Endothelial cell of umbilical vein (primary cell): ENCODE measurements at regions not wholly inside any gene's neighbourhood (a gene's known extent, or its start where the extent isn't known, plus 50 kb on each side); places are given as distances from the start of the nearest gene placed in this dataset.

ENCODE experiments used
- BruUV-seq: library from RNA; stranded (reverse); fragments of 400-500 nt; replicated peaks from 2 replicates; lab custom pipeline; 2021; lab: Mats Ljungman, UMichigan
- CTCF ChIA-PET: fragments of 300-600, 350-600 bp; sonication (Branson Sonifier 250); formaldehyde crosslinking; loops from one replicate; lab custom pipeline; 2021; ENCODE audit warnings: antibody characterized with exemption, inconsistent platforms; lab: Charles Lee
- POLR2A ChIA-PET: fragments of 300-600, 350-600 bp; sonication (Branson Sonifier 250); formaldehyde crosslinking; loops from one replicate; lab custom pipeline; 2021; ENCODE audit warnings: antibody characterized with exemption, inconsistent platforms; lab: Charles Lee
- DNase-seq: peaks from one replicate; pipeline ENCODE4 v3.0.0-alpha.2; 2011; ENCODE audit warnings: low read depth, low spot score
- FAIRE-seq: peaks from 2 replicates; lab custom pipeline; 2011; peaks lifted over from hg19 to GRCh38; lab: Jason Lieb, UNC
- H2AFZ ChIP-seq: 2 replicates; pipeline ENCODE4 v1.6.0; 2012; ENCODE audit warnings: low read depth, low read length, control low read depth, inconsistent platforms
- H3K27ac ChIP-seq: 2 replicates; pipeline ENCODE4 v1.5.1; 2011; ENCODE audit warnings: low read depth, mild to moderate bottlenecking, control low read depth, low read length, moderate library complexity; ENCODE audit not compliant: insufficient read depth
- H3K27me3 ChIP-seq, 2 experiments: 2 replicates each; pipeline versions ENCODE4 v1.6.0 to v1.6.1; 2011; ENCODE audit warnings: low read length in 2 of 2, mixed read lengths in 1 of 2; ENCODE audit not compliant: control insufficient read depth in 2 of 2, insufficient read depth in 2 of 2
- H3K36me3 ChIP-seq, 2 experiments: 2 replicates in 1 of 2; 3 replicates in 1 of 2; pipeline ENCODE4 v1.5.1; 2011; ENCODE audit warnings: low read length in 2 of 2, mild to moderate bottlenecking in 1 of 2, moderate library complexity in 1 of 2; ENCODE audit not compliant: control insufficient read depth in 2 of 2, insufficient read depth in 2 of 2; ENCODE audit errors: extremely low read depth in 1 of 2
- H3K4me1 ChIP-seq: 3 replicates; pipeline ENCODE4 v1.5.1; 2011; ENCODE audit warnings: mild to moderate bottlenecking, low read length; ENCODE audit not compliant: control insufficient read depth, insufficient read depth; ENCODE audit errors: extremely low read depth
- H3K4me2 ChIP-seq: 2 replicates; pipeline ENCODE4 v1.6.1; 2011; ENCODE audit warnings: low read length, control low read depth, mixed read lengths; ENCODE audit not compliant: insufficient read depth
- H3K4me3 ChIP-seq, 3 experiments: fragments of 200-600 bp in 1 of 3; sonication (generic), shearing (Covaris generic) in 1 of 3; replicated peaks in 1 of 3; 2 replicates each; pipeline ENCODE4 v1.5.1; 2011 to 2016; ENCODE audit warnings: control low read depth in 3 of 3, low read length in 3 of 3, mild to moderate bottlenecking in 2 of 3, inconsistent platforms in 1 of 3, low read depth in 1 of 3, moderate library complexity in 1 of 3; ENCODE audit not compliant: insufficient read depth in 1 of 3
- H3K79me2 ChIP-seq: 2 replicates; pipeline ENCODE4 v1.6.0; 2012; ENCODE audit warnings: low read length, inconsistent platforms; ENCODE audit not compliant: control insufficient read depth, insufficient read depth
- H3K9ac ChIP-seq: replicated peaks from 2 replicates; pipeline ENCODE3; 2011; ENCODE audit warnings: low read length, control low read depth; ENCODE audit not compliant: insufficient read depth; ENCODE audit errors: extremely low read depth
- H3K9me1 ChIP-seq: replicated peaks from 3 replicates; pipeline ENCODE4 v1.6.0; 2011; ENCODE audit warnings: mild to moderate bottlenecking, low read length; ENCODE audit not compliant: control insufficient read depth, insufficient read depth; ENCODE audit errors: extremely low read depth
- H3K9me3 ChIP-seq: replicated peaks from 2 replicates; pipeline ENCODE4 v1.5.1; 2012; ENCODE audit warnings: low read length, inconsistent platforms; ENCODE audit not compliant: control insufficient read depth, insufficient read depth
- H4K20me1 ChIP-seq: replicated peaks from 2 replicates; pipeline ENCODE3; 2011; ENCODE audit warnings: mild to moderate bottlenecking, low read length; ENCODE audit not compliant: control insufficient read depth, insufficient read depth; ENCODE audit errors: extremely low read depth
- CTCF ChIP-seq, 2 donors: IDR thresholded peaks; 1 replicate in 1 of 2; 2 replicates in 1 of 2; pipeline ENCODE4 v1.5.1; 2011; ENCODE audit warnings: low read length in 2 of 2, mild to moderate bottlenecking in 2 of 2, moderate library complexity in 2 of 2, control low read depth in 1 of 2, inconsistent platforms in 1 of 2, low read depth in 1 of 2; ENCODE audit not compliant: insufficient read depth in 1 of 2; ENCODE audit errors: extremely low read depth in 1 of 2
- EZH2 ChIP-seq: IDR thresholded peaks from 2 replicates; pipeline ENCODE4 v1.6.1; 2012; ENCODE audit warnings: borderline replicate concordance, low read depth, mild to moderate bottlenecking, moderate library complexity, low read length, inconsistent platforms; ENCODE audit not compliant: severe bottlenecking
- FOS ChIP-seq: IDR thresholded peaks from 2 replicates; pipeline ENCODE4 v1.6.1; 2011; ENCODE audit warnings: mild to moderate bottlenecking, low read length, moderate library complexity, borderline replicate concordance; ENCODE audit not compliant: insufficient read depth
- GATA2 ChIP-seq: IDR thresholded peaks from 2 replicates; pipeline ENCODE4 v1.7.0; 2011; ENCODE audit warnings: low read depth, mild to moderate bottlenecking, moderate library complexity, mixed read lengths, low read length; ENCODE audit not compliant: insufficient read length, insufficient read depth
- JUN ChIP-seq: IDR thresholded peaks from 2 replicates; pipeline ENCODE4 v1.6.1; 2011; ENCODE audit warnings: borderline replicate concordance, low read depth; ENCODE audit not compliant: insufficient read length, insufficient read depth
- MYC ChIP-seq: IDR thresholded peaks from one replicate; pipeline ENCODE4 v1.6.1; 2011; ENCODE audit warnings: mild to moderate bottlenecking, low read depth, low read length
- dilution Hi-C: fragments of 300-500 bp; cut with MboI; formaldehyde crosslinking; loops from one replicate; pipeline ENCODE4 v1.15.0; 2019; ENCODE audit warnings: low sequenced_read_pairs; ENCODE audit not compliant: extremely low pct_ligation_motif_present
- intact Hi-C: fragments of 100-400 bp; cut with micrococcal nuclease; formaldehyde crosslinking; loops from one replicate; pipeline ENCODE4 v1.10.0; 2022

GRCh38 chr2:107418708-107419107 is 408.0 kb upstream of the RGPD4 start:
- CTCF ChIA-PET: no interaction called here
- intact Hi-C loops: no loop called here
- TF ChIP-seq EZH2 (no peak), CTCF (IDR thresholded peaks at IDR 0.05; ENCODE audit: extremely low read depth in 1 of 2, insufficient read depth in 1 of 2, low read depth in 1 of 2, low read length in 2 of 2) (no peak), MYC (no peak), JUN (no peak)

GRCh38 chr2:107419191-107419590 is 407.5 kb upstream of the RGPD4 start:
- H3K9me3 ChIP-seq: peaks cover 2% of the 10 kb centered on the region
- no peak overlapping the region for H3K4me2 ChIP-seq
- FAIRE-seq: no peak
- dilution Hi-C loops: no loop called here
- H3K79me2 ChIP-seq: no peaks in the 10 kb centered on the region
- no TSS peak for BruUV-seq
- TF ChIP-seq EZH2 (no peak), GATA2 (no peak), MYC (no peak), JUN (no peak), FOS (no peak)
- intact Hi-C loops: no loop called here
- no peaks in the 10 kb centered on the region for H3K27me3 ChIP-seq
- H3K27ac ChIP-seq: no peak overlapping the region
- H3K9ac ChIP-seq: no peak overlapping the region
- H4K20me1 ChIP-seq: no peaks in the 10 kb centered on the region
- CTCF ChIA-PET: no interaction called here
- H3K4me1 ChIP-seq: no peaks in the 10 kb centered on the region
- H2AFZ ChIP-seq: no peak overlapping the region
- POLR2A ChIA-PET: no interaction called here
- no peaks in the 10 kb centered on the region for H3K9me1 ChIP-seq
- H3K4me3 ChIP-seq: no peak overlapping the region
- no peak for DNase-seq
- H3K36me3 ChIP-seq: no peaks in the 10 kb centered on the region

More at GRCh38 chr2:107418708-107419107, 408.0 kb upstream of the RGPD4 start:
- Histone ChIP-seq H3K79me2 (no peaks in the 10 kb centered on the region), H3K4me3 (no peak overlapping the region), H3K27me3 (no peaks in the 10 kb centered on the region), H3K4me2 (no peak overlapping the region), H2AFZ (no peak overlapping the region), H4K20me1 (no peaks in the 10 kb centered on the region), H3K9me1 (no peaks in the 10 kb centered on the region), H3K9ac (no peak overlapping the region), H3K36me3 (no peaks in the 10 kb centered on the region), H3K4me1 (no peaks in the 10 kb centered on the region), H3K27ac (no peak overlapping the region), H3K9me3 (peaks cover 2% of the 10 kb centered on the region)
- no TSS peak for BruUV-seq
- dilution Hi-C loops: no loop called here
- no peak for DNase-seq
- POLR2A ChIA-PET: no interaction called here
- no peak for FAIRE-seq
